GM23338 (cell line): ENCODE measurements at regions not wholly inside any gene's neighbourhood (a gene's known extent, or its start where the extent isn't known, plus 50 kb on each side); places are given as distances from the start of the nearest gene placed in this dataset.

ENCODE experiments used
- ATAC-seq: fragments of 200-7000 bp; cut with Tn5 transposase; 3 replicates; pipeline ENCODE4 v1.9.1; 2020
- DNase-seq: peaks from one replicate; pipeline ENCODE4 v3.0.0-alpha.2; 2015; ENCODE audit warnings: low spot score
- H2AFZ ChIP-seq: fragments of 200-600 bp; sonication (generic); 2 replicates; pipeline ENCODE4 v1.8.0; 2016; ENCODE audit warnings: antibody characterized with exemption, mild to moderate bottlenecking, moderate library complexity
- H3F3A ChIP-seq: fragments of 200-600 bp; sonication (generic); replicated peaks from 2 replicates; pipeline ENCODE4 v1.8.0; 2017; ENCODE audit warnings: antibody characterized with exemption, mixed run types, low read depth
- H3K27ac ChIP-seq: fragments of 200-600 bp; sonication (generic); 2 replicates; pipeline ENCODE4 v1.6.1; 2016; ENCODE audit warnings: low read depth
- H3K27me3 ChIP-seq: fragments of 200-600 bp; sonication (generic); 2 replicates; pipeline ENCODE4 v1.8.0; 2016; ENCODE audit warnings: mild to moderate bottlenecking, mixed run types, moderate library complexity; ENCODE audit not compliant: insufficient read depth
- H3K36me3 ChIP-seq: fragments of 200-600 bp; sonication (generic); 2 replicates; pipeline ENCODE4 v1.8.0; 2016; ENCODE audit warnings: mild to moderate bottlenecking; ENCODE audit not compliant: insufficient read depth
- H3K4me1 ChIP-seq: fragments of 200-600 bp; sonication (generic); 2 replicates; pipeline ENCODE4 v1.8.0; 2016; ENCODE audit warnings: mild to moderate bottlenecking, moderate library complexity; ENCODE audit not compliant: insufficient read depth
- H3K4me2 ChIP-seq: fragments of 200-600 bp; sonication (generic); 2 replicates; pipeline ENCODE4 v1.7.1; 2017; ENCODE audit warnings: mixed run types
- H3K4me3 ChIP-seq: fragments of 200-600 bp; sonication (generic); 2 replicates; pipeline ENCODE4 v1.6.1; 2016; ENCODE audit warnings: mixed run types
- H3K79me2 ChIP-seq: fragments of 200-600 bp; sonication (generic); replicated peaks from 2 replicates; pipeline ENCODE4 v1.8.0; 2017; ENCODE audit warnings: mild to moderate bottlenecking; ENCODE audit not compliant: insufficient read depth
- H3K9me2 ChIP-seq: fragments of 200-600 bp; sonication (generic); 2 replicates; pipeline ENCODE4 v1.8.0; 2017; ENCODE audit not compliant: insufficient read depth
- H4K20me1 ChIP-seq: fragments of 200-600 bp; sonication (generic); replicated peaks from 2 replicates; pipeline ENCODE4 v1.8.0; 2017; ENCODE audit warnings: mild to moderate bottlenecking; ENCODE audit not compliant: insufficient read depth
- H3K27ac Mint-ChIP-seq: 2 replicates; pipeline ENCODE4 v1.8.0; 2020; ENCODE audit warnings: inconsistent platforms, mild to moderate bottlenecking, moderate library complexity, mixed read lengths
- H3K27me3 Mint-ChIP-seq: 3 replicates; pipeline ENCODE4 v1.8.0; 2022; ENCODE audit warnings: low read depth, mild to moderate bottlenecking, moderate library complexity, mixed read lengths, inconsistent platforms; ENCODE audit not compliant: insufficient read depth, poor library complexity
- H3K36me3 Mint-ChIP-seq: 3 replicates; pipeline ENCODE4 v1.8.0; 2021; ENCODE audit warnings: low read depth, mild to moderate bottlenecking, inconsistent platforms, moderate library complexity, mixed read lengths
- H3K4me1 Mint-ChIP-seq: 3 replicates; pipeline ENCODE4 v1.8.0; 2020; ENCODE audit warnings: mild to moderate bottlenecking, inconsistent platforms, mixed read lengths
- H3K4me3 Mint-ChIP-seq: 3 replicates; pipeline ENCODE4 v1.8.0; 2021; ENCODE audit warnings: moderate library complexity, mild to moderate bottlenecking, inconsistent platforms, mixed read lengths
- H3K9me3 Mint-ChIP-seq: 3 replicates; pipeline ENCODE4 v1.8.0; 2020; ENCODE audit warnings: moderate library complexity, mild to moderate bottlenecking, inconsistent platforms, mixed read lengths
- CREB1 ChIP-seq: fragments of 250-450 bp; sonication (Bioruptor Pico); IDR thresholded peaks from 2 replicates; pipeline ENCODE4 v1.5.0; 2020; ENCODE audit warnings: low read depth, mild to moderate bottlenecking, moderate library complexity
- EZH2 ChIP-seq: fragments of 200-600 bp; sonication (generic); IDR thresholded peaks from one replicate; pipeline ENCODE4 v1.8.0; 2017; ENCODE audit warnings: antibody characterized with exemption, mild to moderate bottlenecking, low read depth; ENCODE audit not compliant: unreplicated experiment
- EZH2phosphoT487 ChIP-seq: fragments of 200-600 bp; sonication (generic); IDR thresholded peaks from one replicate; pipeline ENCODE4 v1.8.1; 2018; ENCODE audit warnings: antibody characterized with exemption; ENCODE audit not compliant: unreplicated experiment
- JUNB ChIP-seq: IDR thresholded peaks from one replicate; pipeline ENCODE4 v1.6.1; 2016; ENCODE audit warnings: antibody characterized with exemption; ENCODE audit not compliant: unreplicated experiment
- NANOG ChIP-seq: IDR thresholded peaks from 2 replicates; pipeline ENCODE4 v1.6.1; 2016; ENCODE audit warnings: antibody characterized with exemption, borderline replicate concordance
- REST ChIP-seq: IDR thresholded peaks from one replicate; pipeline ENCODE4 v1.6.1; 2018; ENCODE audit warnings: antibody characterized with exemption; ENCODE audit not compliant: unreplicated experiment
- STAT1 ChIP-seq: IDR thresholded peaks from one replicate; pipeline ENCODE4 v1.6.1; 2016; ENCODE audit warnings: antibody characterized with exemption; ENCODE audit not compliant: unreplicated experiment
- ZNF114 ChIP-seq: fragments of 250-450 bp; sonication (Bioruptor Pico); IDR thresholded peaks from 2 replicates; pipeline ENCODE4 v1.5.0; 2020; ENCODE audit warnings: mild to moderate bottlenecking, moderate library complexity
- ZNF331 ChIP-seq: fragments of 250-450 bp; sonication (Bioruptor Pico); IDR thresholded peaks from 2 replicates; pipeline ENCODE4 v1.5.0; 2020; ENCODE audit warnings: low read depth, mild to moderate bottlenecking, moderate library complexity
- ZNF462 ChIP-seq: fragments of 250-450 bp; sonication (Bioruptor Pico); IDR thresholded peaks from 2 replicates; pipeline ENCODE4 v1.5.0; 2020; ENCODE audit warnings: mild to moderate bottlenecking, moderate library complexity
- TF ChIP-seq, protein P1 (sequence below), 2 experiments: fragments of 200-600 bp in 1 of 2; sonication (generic) in 1 of 2; conservative IDR thresholded peaks; 2 replicates each; pipeline versions ENCODE4 v1.5.1 to v1.6.1; 2016 to 2017; ENCODE audit warnings: antibody characterized with exemption in 2 of 2, low read depth in 2 of 2, mild to moderate bottlenecking in 2 of 2, moderate library complexity in 1 of 2

- peaks cover 36% of the 10 kb centered on the region for H3K4me1 Mint-ChIP-seq
- ATAC-seq: no peak
- Histone ChIP-seq H3K4me1 (peaks cover 29% of the 10 kb centered on the region), H3K27ac (no peak overlapping the region), H3K27me3 (no peaks in the 10 kb centered on the region), H3F3A (no peaks in the 10 kb centered on the region), H4K20me1 (no peaks in the 10 kb centered on the region), H3K4me2 (no peak overlapping the region), H2AFZ (no peak overlapping the region), H3K9me2 (no peaks in the 10 kb centered on the region; the same call in 1 of the 2 replicates), H3K4me3 (no peak overlapping the region), H3K36me3 (no peaks in the 10 kb centered on the region), H3K79me2 (no peaks in the 10 kb centered on the region)
- peaks cover 2% of the 10 kb centered on the region; the same call in 1 of the 3 replicates for H3K9me3 Mint-ChIP-seq
- 0 out of 2 replicates have a peak overlapping the region, but pooled peaks have one; percentile 45 for H3K27ac Mint-ChIP-seq
- H3K36me3 Mint-ChIP-seq: peaks cover 4% of the 10 kb centered on the region; the same call in 1 of the 3 replicates
- DNase-seq: no peak
- no peaks in the 10 kb centered on the region for H3K27me3 Mint-ChIP-seq
- no peak overlapping the region for H3K4me3 Mint-ChIP-seq
- TF ChIP-seq CREB1 (CRISPR knock-in tag) (no peak), STAT1 (no peak), NANOG (no peak), ZNF331 (no peak)
- TF ChIP-seq, protein P1, sequence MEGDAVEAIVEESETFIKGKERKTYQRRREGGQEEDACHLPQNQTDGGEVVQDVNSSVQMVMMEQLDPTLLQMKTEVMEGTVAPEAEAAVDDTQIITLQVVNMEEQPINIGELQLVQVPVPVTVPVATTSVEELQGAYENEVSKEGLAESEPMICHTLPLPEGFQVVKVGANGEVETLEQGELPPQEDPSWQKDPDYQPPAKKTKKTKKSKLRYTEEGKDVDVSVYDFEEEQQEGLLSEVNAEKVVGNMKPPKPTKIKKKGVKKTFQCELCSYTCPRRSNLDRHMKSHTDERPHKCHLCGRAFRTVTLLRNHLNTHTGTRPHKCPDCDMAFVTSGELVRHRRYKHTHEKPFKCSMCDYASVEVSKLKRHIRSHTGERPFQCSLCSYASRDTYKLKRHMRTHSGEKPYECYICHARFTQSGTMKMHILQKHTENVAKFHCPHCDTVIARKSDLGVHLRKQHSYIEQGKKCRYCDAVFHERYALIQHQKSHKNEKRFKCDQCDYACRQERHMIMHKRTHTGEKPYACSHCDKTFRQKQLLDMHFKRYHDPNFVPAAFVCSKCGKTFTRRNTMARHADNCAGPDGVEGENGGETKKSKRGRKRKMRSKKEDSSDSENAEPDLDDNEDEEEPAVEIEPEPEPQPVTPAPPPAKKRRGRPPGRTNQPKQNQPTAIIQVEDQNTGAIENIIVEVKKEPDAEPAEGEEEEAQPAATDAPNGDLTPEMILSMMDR (conservative IDR thresholded peaks at IDR 0.05; ENCODE audit: low read depth in 2 of 2): no peak
Measured at GRCh38 chr18:6489977-6490376, 75.3 kb upstream of the L3MBTL4 start.

GRCh38 chr18:6493194-6493593 is 78.5 kb upstream of the L3MBTL4 start:
- Histone ChIP-seq H3F3A (no peaks in the 10 kb centered on the region), H2AFZ (no peak overlapping the region), H3K79me2 (no peaks in the 10 kb centered on the region), H3K36me3 (no peaks in the 10 kb centered on the region), H3K4me2 (no peak overlapping the region), H3K27me3 (no peaks in the 10 kb centered on the region), H4K20me1 (no peaks in the 10 kb centered on the region), H3K4me1 (peaks cover 10% of the 10 kb centered on the region; the same call in 1 of the 2 replicates), H3K27ac (no peak overlapping the region), H3K9me2 (no peaks in the 10 kb centered on the region; the same call in 1 of the 2 replicates), H3K4me3 (no peak overlapping the region)
- H3K27ac Mint-ChIP-seq: no peak overlapping the region
- no peaks in the 10 kb centered on the region for H3K9me3 Mint-ChIP-seq
- no peak overlapping the region for H3K4me3 Mint-ChIP-seq
- H3K4me1 Mint-ChIP-seq: peaks cover 12% of the 10 kb centered on the region; the same call in 2 of the 3 replicates
- DNase-seq (no peak), ATAC-seq (no peak)
- H3K36me3 Mint-ChIP-seq: no peaks in the 10 kb centered on the region
- H3K27me3 Mint-ChIP-seq: no peaks in the 10 kb centered on the region
- no peak for TF ChIP-seq REST
- TF ChIP-seq EZH2: no peak
- no peak for TF ChIP-seq ZNF114 (CRISPR knock-in tag)
- no peak for TF ChIP-seq JUNB
- no peak for TF ChIP-seq CREB1 (CRISPR knock-in tag)
- TF ChIP-seq STAT1: no peak
- no peak for TF ChIP-seq NANOG
- no peak for TF ChIP-seq ZNF462
- TF ChIP-seq ZNF331: no peak
- TF ChIP-seq EZH2phosphoT487: no peak
